ENCODE measurements at regions not wholly inside any gene's neighbourhood (a gene's known extent, or its start where the extent isn't known, plus 50 kb on each side); places are given as distances from the start of the nearest gene placed in this dataset.

- Histone ChIP-seq H2AK5ac (ENCODE audit: low read length) (no peak overlapping the region), H3K27me3 (ENCODE audit: insufficient read depth, low read length) (no peaks in the 10 kb centered on the region), H2BK5ac (ENCODE audit: low read depth, low read length, poor library complexity) (no peak overlapping the region), H2BK12ac (ENCODE audit: low read length) (no peak overlapping the region), H3K4me3 (ENCODE audit: low read depth, low read length) (no peak overlapping the region), H4K8ac (ENCODE audit: low read depth, low read length) (no peak overlapping the region), H3K79me1 (ENCODE audit: low read length) (no peaks in the 10 kb centered on the region), H2AFZ (ENCODE audit: insufficient read depth, low read length, poor library complexity) (no peak overlapping the region), H3K9ac (ENCODE audit: low read length) (no peak overlapping the region), H3K4ac (ENCODE audit: low read depth, low read length) (no peak overlapping the region), H3K27ac (ENCODE audit: low read depth, low read length) (no peak overlapping the region), H3K4me1 (ENCODE audit: control insufficient read depth in 1 of 2, insufficient read depth in 2 of 2, low read length in 2 of 2) (peaks cover 2 to 11% of the 10 kb centered on the region in 2 experiments), H4K12ac (ENCODE audit: low read depth, low read length) (no peak overlapping the region), H4K91ac (ENCODE audit: low read depth, low read length) (no peak overlapping the region), H3K36me3 (ENCODE audit: control insufficient read depth in 1 of 2, insufficient read depth in 2 of 2, low read length in 2 of 2) (no peaks in the 10 kb centered on the region), H2BK120ac (ENCODE audit: insufficient read depth, low read length, poor library complexity) (no peak overlapping the region), H3K14ac (ENCODE audit: low read length) (no peak overlapping the region), H3K79me2 (ENCODE audit: control insufficient read depth, insufficient read depth, low read length, poor library complexity) (no peaks in the 10 kb centered on the region), H3K9me3 (ENCODE audit: insufficient read depth, low read depth, low read length) (peaks cover 2% of the 10 kb centered on the region), H3K18ac (ENCODE audit: low read length) (no peak overlapping the region), H3K23ac (ENCODE audit: low read length) (no peak overlapping the region), H3K4me2 (ENCODE audit: low read length) (no peak overlapping the region)
- peak; percentile 61 to 64 for DNase-seq
- no CpG with 5 or more reads among the region's 12 CpGs for WGBS (ENCODE audit: extremely low coverage, insufficient coverage, insufficient read length)
Observed at GRCh38 chr17:14748036-14748710, 447.3 kb downstream of the HS3ST3B1 start.

DNA sequence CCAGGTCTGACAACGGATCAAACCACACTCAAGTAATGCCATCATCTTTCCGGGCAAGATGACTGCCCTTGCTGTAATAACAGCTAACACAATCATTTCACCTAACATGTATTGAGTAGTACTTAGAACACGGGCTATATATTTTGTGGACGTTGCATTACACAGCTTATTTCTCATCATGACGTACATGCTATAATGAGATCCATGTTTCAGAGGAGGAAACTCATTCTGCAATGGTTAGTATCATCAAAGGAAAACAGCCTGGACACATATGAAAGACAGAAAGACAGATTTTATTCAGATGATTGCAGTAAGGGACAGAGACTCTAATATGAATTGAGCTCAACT, 446.7 kb downstream of the HS3ST3B1 start:
- H2BK5ac ChIP-seq (ENCODE audit: low read depth, low read length, poor library complexity) = no peak overlapping the region
- H4K8ac ChIP-seq (ENCODE audit: low read depth, low read length) = no peak overlapping the region
- H3K9me3 ChIP-seq (ENCODE audit: insufficient read depth, low read depth, low read length) = peaks cover 2% of the 10 kb centered on the region
- no peak overlapping the region for H2BK120ac ChIP-seq (ENCODE audit: insufficient read depth, low read length, poor library complexity)
- H3K4me1 ChIP-seq (ENCODE audit: control insufficient read depth in 1 of 2, insufficient read depth in 2 of 2, low read length in 2 of 2) = peaks cover 2 to 11% of the 10 kb centered on the region in 2 experiments
- no peaks in the 10 kb centered on the region for H3K79me2 ChIP-seq (ENCODE audit: control insufficient read depth, insufficient read depth, low read length, poor library complexity)
- no peak overlapping the region for H2AFZ ChIP-seq (ENCODE audit: insufficient read depth, low read length, poor library complexity)
- no peak overlapping the region for H4K12ac ChIP-seq (ENCODE audit: low read depth, low read length)
- no peak overlapping the region for H3K9ac ChIP-seq (ENCODE audit: low read length)
- H4K91ac ChIP-seq (ENCODE audit: low read depth, low read length) = no peak overlapping the region
- no CpG with 5 or more reads among the region's 5 CpGs for WGBS (ENCODE audit: extremely low coverage, insufficient coverage, insufficient read length)
- H2BK12ac ChIP-seq (ENCODE audit: low read length) = no peak overlapping the region
- H3K4me2 ChIP-seq (ENCODE audit: low read length) = no peak overlapping the region
- no peaks in the 10 kb centered on the region for H3K79me1 ChIP-seq (ENCODE audit: low read length)
- no peaks in the 10 kb centered on the region for H3K27me3 ChIP-seq (ENCODE audit: insufficient read depth, low read length)
- no peak overlapping the region for H3K23ac ChIP-seq (ENCODE audit: low read length)
- no peak overlapping the region for H2AK5ac ChIP-seq (ENCODE audit: low read length)
- H3K4me3 ChIP-seq (ENCODE audit: low read depth, low read length) = no peak overlapping the region
- no peak overlapping the region for H3K4ac ChIP-seq (ENCODE audit: low read depth, low read length)
- no peak overlapping the region for H3K14ac ChIP-seq (ENCODE audit: low read length)
- no peak overlapping the region for H3K18ac ChIP-seq (ENCODE audit: low read length)
- no peak for DNase-seq
- H3K36me3 ChIP-seq (ENCODE audit: control insufficient read depth in 1 of 2, insufficient read depth in 2 of 2, low read length in 2 of 2) = no peaks in the 10 kb centered on the region
- H3K27ac ChIP-seq (ENCODE audit: low read depth, low read length) = no peak overlapping the region

DNA sequence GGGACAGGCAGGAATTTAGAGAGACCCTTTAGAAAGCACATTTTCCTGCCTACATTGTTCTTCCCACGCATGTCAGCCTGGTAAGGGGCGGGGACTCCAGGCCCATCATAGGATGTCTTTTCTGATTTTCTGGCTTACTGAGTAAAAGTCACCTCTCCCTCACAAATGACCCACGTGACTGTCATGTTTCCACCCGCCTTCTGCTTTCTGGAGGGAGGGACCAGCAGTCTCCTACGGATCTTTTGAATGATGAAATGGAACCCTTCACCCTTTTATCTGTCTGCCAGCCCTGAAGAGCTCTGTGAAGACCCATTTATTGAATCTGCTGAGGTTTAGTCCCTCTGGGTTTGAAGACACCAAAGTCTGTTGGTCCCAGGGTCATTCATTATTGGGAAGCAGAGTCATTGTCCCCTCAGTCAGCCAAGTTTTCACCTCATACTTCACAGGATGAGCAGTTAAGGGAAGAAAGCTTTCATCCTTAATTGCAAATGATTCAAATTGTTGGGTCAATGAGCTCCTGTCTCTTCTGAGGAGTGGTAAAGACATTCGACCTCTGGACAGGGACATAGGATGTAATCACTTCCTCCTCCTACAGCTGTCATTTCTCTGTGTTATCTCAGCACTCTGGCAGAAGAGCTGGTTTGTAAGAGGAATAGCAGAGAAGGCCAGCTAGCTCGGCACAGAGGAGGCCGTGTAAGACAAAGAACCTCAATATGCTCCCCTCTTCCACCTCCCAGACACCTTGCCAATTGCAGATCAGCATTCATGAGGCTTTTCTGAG, 446.1 kb downstream of the HS3ST3B1 start:
- no peak overlapping the region for H3K23ac ChIP-seq (ENCODE audit: low read length)
- H3K9ac ChIP-seq (ENCODE audit: low read length) = no peak overlapping the region
- H4K8ac ChIP-seq (ENCODE audit: low read depth, low read length) = no peak overlapping the region
- no peak overlapping the region for H4K12ac ChIP-seq (ENCODE audit: low read depth, low read length)
- no peak overlapping the region for H3K27ac ChIP-seq (ENCODE audit: low read depth, low read length)
- H3K14ac ChIP-seq (ENCODE audit: low read length) = no peak overlapping the region
- H2BK12ac ChIP-seq (ENCODE audit: low read length) = no peak overlapping the region
- no peak overlapping the region for H4K91ac ChIP-seq (ENCODE audit: low read depth, low read length)
- no peak overlapping the region for H2AFZ ChIP-seq (ENCODE audit: insufficient read depth, low read length, poor library complexity)
- no peak overlapping the region for H3K4ac ChIP-seq (ENCODE audit: low read depth, low read length)
- no CpG with 5 or more reads among the region's 8 CpGs for WGBS (ENCODE audit: extremely low coverage, insufficient coverage, insufficient read length)
- no peak for DNase-seq
- H2BK120ac ChIP-seq (ENCODE audit: insufficient read depth, low read length, poor library complexity) = no peak overlapping the region
- no peaks in the 10 kb centered on the region for H3K36me3 ChIP-seq (ENCODE audit: control insufficient read depth in 1 of 2, insufficient read depth in 2 of 2, low read length in 2 of 2)
- H3K4me3 ChIP-seq (ENCODE audit: low read depth, low read length) = no peak overlapping the region
- no peaks in the 10 kb centered on the region for H3K79me2 ChIP-seq (ENCODE audit: control insufficient read depth, insufficient read depth, low read length, poor library complexity)
- no peak overlapping the region for H3K4me2 ChIP-seq (ENCODE audit: low read length)
- H3K27me3 ChIP-seq (ENCODE audit: insufficient read depth, low read length) = no peaks in the 10 kb centered on the region
- H3K4me1 ChIP-seq (ENCODE audit: control insufficient read depth in 1 of 2, insufficient read depth in 2 of 2, low read length in 2 of 2) = peaks cover 2 to 11% of the 10 kb centered on the region in 2 experiments
- no peak overlapping the region for H2BK5ac ChIP-seq (ENCODE audit: low read depth, low read length, poor library complexity)
- no peaks in the 10 kb centered on the region for H3K79me1 ChIP-seq (ENCODE audit: low read length)
- no peak overlapping the region for H2AK5ac ChIP-seq (ENCODE audit: low read length)
- no peak overlapping the region for H3K18ac ChIP-seq (ENCODE audit: low read length)
- peaks cover 2% of the 10 kb centered on the region for H3K9me3 ChIP-seq (ENCODE audit: insufficient read depth, low read depth, low read length)

DNA sequence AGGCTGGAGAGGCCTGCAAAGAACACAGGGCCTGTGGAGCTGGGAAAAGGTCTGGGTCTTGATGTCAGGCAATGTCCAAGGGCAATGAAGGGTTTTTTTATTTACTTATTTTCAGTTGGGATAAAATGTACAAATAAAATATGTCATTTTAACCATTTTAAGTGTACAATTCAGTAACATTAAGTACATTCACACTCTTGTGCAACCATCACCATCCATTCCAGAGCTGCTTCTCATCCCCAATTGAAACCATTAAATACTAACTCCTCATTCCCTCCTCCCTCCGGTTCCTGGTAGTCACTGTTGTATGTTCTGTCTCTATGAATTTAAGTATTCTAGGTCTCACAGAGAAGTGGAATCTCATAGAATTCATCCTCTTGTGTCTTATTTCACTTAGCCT, 444.7 kb downstream of the HS3ST3B1 start:
- Histone ChIP-seq H2BK120ac (ENCODE audit: insufficient read depth, low read length, poor library complexity) (no peak overlapping the region), H2BK5ac (ENCODE audit: low read depth, low read length, poor library complexity) (no peak overlapping the region), H3K4ac (ENCODE audit: low read depth, low read length) (no peak overlapping the region), H3K36me3 (ENCODE audit: control insufficient read depth in 1 of 2, insufficient read depth in 2 of 2, low read length in 2 of 2) (no peaks in the 10 kb centered on the region), H3K23ac (ENCODE audit: low read length) (no peak overlapping the region), H2AFZ (ENCODE audit: insufficient read depth, low read length, poor library complexity) (no peak overlapping the region), H3K4me1 (ENCODE audit: control insufficient read depth in 1 of 2, insufficient read depth in 2 of 2, low read length in 2 of 2) (peaks cover 2 to 11% of the 10 kb centered on the region in 2 experiments), H3K27me3 (ENCODE audit: insufficient read depth, low read length) (no peaks in the 10 kb centered on the region), H3K9me3 (ENCODE audit: insufficient read depth, low read depth, low read length) (no peaks in the 10 kb centered on the region), H4K91ac (ENCODE audit: low read depth, low read length) (no peak overlapping the region), H3K9ac (ENCODE audit: low read length) (no peak overlapping the region), H3K18ac (ENCODE audit: low read length) (no peak overlapping the region), H3K4me3 (ENCODE audit: low read depth, low read length) (no peak overlapping the region), H4K12ac (ENCODE audit: low read depth, low read length) (no peak overlapping the region), H4K8ac (ENCODE audit: low read depth, low read length) (no peak overlapping the region), H2BK12ac (ENCODE audit: low read length) (no peak overlapping the region), H2AK5ac (ENCODE audit: low read length) (no peak overlapping the region), H3K14ac (ENCODE audit: low read length) (no peak overlapping the region), H3K79me2 (ENCODE audit: control insufficient read depth, insufficient read depth, low read length, poor library complexity) (no peaks in the 10 kb centered on the region), H3K4me2 (ENCODE audit: low read length) (no peak overlapping the region), H3K27ac (ENCODE audit: low read depth, low read length) (no peak overlapping the region), H3K79me1 (ENCODE audit: low read length) (no peaks in the 10 kb centered on the region)
- no CpG with 5 or more reads among the region's 1 CpG for WGBS (ENCODE audit: extremely low coverage, insufficient coverage, insufficient read length)
- peak in 1 of 2 donors; percentile 61 for DNase-seq
